Renal pelvis (tissue), 1 donor: ENCODE measurements at regions not wholly inside any gene's neighbourhood (a gene's known extent, or its start where the extent isn't known, plus 50 kb on each side); places are given as distances from the start of the nearest gene placed in this dataset.
"Not testable (repeated sequence)": the region's sequence is repeated elsewhere in the genome, so short reads cannot be mapped to it uniquely, and the experiment has no call there.

Source experiments
- DNase-seq: peaks from one replicate; pipeline ENCODE4 v3.0.0-alpha.2; 2013

GRCh38 chr6:51153109-51153508 is 334.4 kb downstream of the TFAP2B start:
- DNase-seq: no peak

GRCh38 chr6:51154925-51155324 is 336.3 kb downstream of the TFAP2B start:
- DNase-seq: not testable (repeated sequence)

GRCh38 chr6:51159260-51159659 is 340.6 kb downstream of the TFAP2B start:
- DNase-seq: not testable (repeated sequence)

- DNase-seq: no peak
Observed at GRCh38 chr6:51161752-51162151, 343.1 kb downstream of the TFAP2B start.

- no peak for DNase-seq
Observed at GRCh38 chr6:51163843-51164529, 345.3 kb downstream of the TFAP2B start.

- no peak for DNase-seq
Observed at GRCh38 chr6:51166914-51167313, 348.2 kb downstream of the TFAP2B start.

- no peak for DNase-seq
Observed at GRCh38 chr6:51167468-51167867, 348.8 kb downstream of the TFAP2B start.

GRCh38 chr6:51182827-51183226 is 364.2 kb downstream of the TFAP2B start:
- peak; percentile 31 for DNase-seq

GRCh38 chr6:51184046-51184445 is 365.4 kb downstream of the TFAP2B start:
- DNase-seq: no peak

- DNase-seq: not testable (repeated sequence)
Observed at GRCh38 chr6:51193163-51193562, 374.5 kb downstream of the TFAP2B start.

GRCh38 chr6:51199105-51199552 is 380.5 kb downstream of the TFAP2B start:
- DNase-seq: no peak

- DNase-seq: no peak
Observed at GRCh38 chr6:51199733-51200260, 381.1 kb downstream of the TFAP2B start.

- DNase-seq: no peak
Observed at GRCh38 chr6:51200676-51201075, 382.0 kb downstream of the TFAP2B start.

- not testable (repeated sequence) for DNase-seq
Observed at GRCh38 chr6:51202653-51203052, 384.0 kb downstream of the TFAP2B start.

GRCh38 chr6:51203504-51203903 is 384.8 kb downstream of the TFAP2B start:
- DNase-seq: no peak

- not testable (repeated sequence) for DNase-seq
Observed at GRCh38 chr6:51206686-51207085, 388.0 kb downstream of the TFAP2B start.

- no peak for DNase-seq
Observed at GRCh38 chr6:51209651-51210050, 391.0 kb downstream of the TFAP2B start.

- DNase-seq: no peak
Observed at GRCh38 chr6:51213811-51214210, 395.1 kb downstream of the TFAP2B start.

GRCh38 chr6:51214442-51214841 is 395.8 kb downstream of the TFAP2B start:
- no peak for DNase-seq

- DNase-seq: no peak
Observed at GRCh38 chr6:51218181-51218580, 399.5 kb downstream of the TFAP2B start.

GRCh38 chr6:51224580-51225240 is 406.0 kb downstream of the TFAP2B start:
- not testable (repeated sequence) for DNase-seq

GRCh38 chr6:51241376-51241775 is 422.7 kb downstream of the TFAP2B start:
- no peak for DNase-seq

- DNase-seq: no peak
Observed at GRCh38 chr6:51249798-51250197, 431.1 kb downstream of the TFAP2B start.
